Caco-2 (cell line): ENCODE measurements at regions not wholly inside any gene's neighbourhood (a gene's known extent, or its start where the extent isn't known, plus 50 kb on each side); places are given as distances from the start of the nearest gene placed in this dataset.

Experiments used
- BruUV-seq: library from RNA; stranded (reverse); fragments of 400-500 nt; replicated peaks from 2 replicates; lab custom pipeline; 2021; lab: Mats Ljungman, UMichigan
- CTCF ChIA-PET: fragments of 300-600 bp; sonication (Branson Sonifier 250); formaldehyde crosslinking; loops from one replicate; lab custom pipeline; 2022; ENCODE audit warnings: antibody characterized with exemption; lab: Charles Lee
- POLR2A ChIA-PET: fragments of 300-600 bp; sonication (Branson Sonifier 250); formaldehyde crosslinking; loops from one replicate; lab custom pipeline; 2022; ENCODE audit warnings: antibody characterized with exemption; lab: Charles Lee
- DNase-seq, 2 experiments: peaks; one replicate each; pipeline versions ENCODE4 v3.0.0 to v3.0.0-alpha.2; 2020 to 2022
- H3K27me3 ChIP-seq: replicated peaks from 2 replicates; pipeline ENCODE4 v1.6.0; 2011; ENCODE audit warnings: low read length; ENCODE audit not compliant: control insufficient read depth, insufficient read depth
- H3K36me3 ChIP-seq: 2 replicates; pipeline ENCODE4 v1.5.1; 2011; ENCODE audit warnings: low read length; ENCODE audit not compliant: control insufficient read depth, insufficient read depth
- H3K4me1 ChIP-seq: fragments of 250-450 bp; sonication (Bioruptor Pico); 2 replicates; pipeline ENCODE4 v1.5.1; 2020; ENCODE audit warnings: mild to moderate bottlenecking
- H3K4me3 ChIP-seq: 2 replicates; pipeline ENCODE4 v1.5.1; 2011; ENCODE audit warnings: low read depth, mild to moderate bottlenecking, control low read depth, low read length
- H3K9me3 ChIP-seq: fragments of 250-450 bp; sonication (Bioruptor Pico); 2 replicates; pipeline ENCODE4 v1.5.1; 2020; ENCODE audit warnings: mild to moderate bottlenecking, moderate library complexity
- H3K27ac Mint-ChIP-seq: one replicate; pipeline ENCODE4 v1.8.0; 2022; ENCODE audit warnings: mixed read lengths; ENCODE audit not compliant: unreplicated experiment
- H3K27me3 Mint-ChIP-seq: one replicate; pipeline ENCODE4 v1.8.0; 2022; ENCODE audit warnings: mixed read lengths; ENCODE audit not compliant: insufficient read depth, unreplicated experiment
- H3K36me3 Mint-ChIP-seq: one replicate; pipeline ENCODE4 v1.8.0; 2022; ENCODE audit warnings: mild to moderate bottlenecking, mixed read lengths; ENCODE audit not compliant: insufficient read depth, unreplicated experiment
- H3K4me1 Mint-ChIP-seq: one replicate; pipeline ENCODE4 v1.8.0; 2022; ENCODE audit warnings: low read depth, mixed read lengths; ENCODE audit not compliant: unreplicated experiment
- H3K4me3 Mint-ChIP-seq: one replicate; pipeline ENCODE4 v1.8.0; 2022; ENCODE audit warnings: mild to moderate bottlenecking, moderate library complexity, mixed read lengths; ENCODE audit not compliant: unreplicated experiment
- H3K9me3 Mint-ChIP-seq: one replicate; pipeline ENCODE4 v1.8.0; 2022; ENCODE audit warnings: mixed read lengths; ENCODE audit not compliant: unreplicated experiment
- intact Hi-C: fragments of 100-400 bp; cut with micrococcal nuclease; formaldehyde crosslinking; loops from one replicate; pipeline ENCODE4 v1.10.0; 2022; ENCODE audit not compliant: unreplicated experiment
- TF ChIP-seq, protein P1 (sequence below), 2 experiments: fragments of 200-600 bp in 1 of 2; IDR thresholded peaks; 1 replicate in 1 of 2; 2 replicates in 1 of 2; pipeline versions ENCODE4 v1.5.1 to v1.8.0; 2011 to 2022; ENCODE audit warnings: antibody characterized with exemption in 1 of 2, control low read depth in 1 of 2, inconsistent platforms in 1 of 2, low read depth in 1 of 2, low read length in 1 of 2, mild to moderate bottlenecking in 1 of 2, moderate library complexity in 1 of 2; ENCODE audit not compliant: insufficient read depth in 1 of 2, severe bottlenecking in 1 of 2, unreplicated experiment in 1 of 2

DNA sequence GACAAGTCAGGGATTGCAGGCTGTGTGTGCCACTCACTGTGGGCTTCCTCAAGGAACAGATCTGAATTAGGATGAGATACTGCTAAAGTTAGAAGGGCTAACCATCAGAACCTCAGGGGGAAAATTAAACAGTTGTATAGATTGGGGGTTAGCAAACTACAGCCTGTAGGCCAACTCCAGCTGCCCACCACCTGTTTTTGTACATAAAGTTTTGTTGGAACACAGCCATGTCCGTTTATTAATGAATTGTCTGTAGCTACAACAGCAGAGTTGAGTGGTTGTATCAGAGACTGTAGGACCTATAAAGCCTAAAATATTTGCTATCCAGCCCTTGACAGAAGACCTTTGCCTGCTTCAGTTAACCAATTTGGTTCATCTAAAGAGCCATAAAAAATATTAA is 127.2 kb upstream of the ECI2 start:
- CTCF ChIA-PET, result no interaction called here
- BruUV-seq, result no TSS peak
- no peaks in the 10 kb centered on the region for H3K9me3 ChIP-seq

DNA sequence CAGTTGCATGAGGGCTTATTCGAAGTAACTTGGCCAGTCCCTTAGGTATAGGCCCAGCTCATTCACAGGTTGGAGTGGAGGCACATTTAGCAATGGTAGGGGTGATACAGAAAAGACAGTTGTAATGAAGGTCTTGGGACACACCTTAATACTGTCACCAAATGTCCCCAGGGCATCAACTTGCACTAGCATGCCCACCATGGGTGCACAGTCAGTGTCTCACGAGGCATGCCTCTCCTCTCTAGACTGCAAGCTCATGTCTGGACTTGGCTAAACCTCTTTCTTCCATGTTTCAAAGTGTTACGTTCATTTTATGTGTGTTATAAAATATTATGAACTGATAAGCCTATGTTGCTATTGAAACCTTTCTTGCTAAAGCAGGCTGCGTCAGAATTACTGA is 124.0 kb upstream of the ECI2 start:
- CTCF ChIA-PET, result no interaction called here
- peaks cover 13% of the 10 kb centered on the region for H3K4me1 ChIP-seq
- no peak overlapping the region for H3K27ac Mint-ChIP-seq
- no peak overlapping the region for H3K4me3 ChIP-seq
- peaks cover 10% of the 10 kb centered on the region for H3K4me1 Mint-ChIP-seq
- BruUV-seq, result no TSS peak
- DNase-seq, result no peak
- TF ChIP-seq, protein P1, sequence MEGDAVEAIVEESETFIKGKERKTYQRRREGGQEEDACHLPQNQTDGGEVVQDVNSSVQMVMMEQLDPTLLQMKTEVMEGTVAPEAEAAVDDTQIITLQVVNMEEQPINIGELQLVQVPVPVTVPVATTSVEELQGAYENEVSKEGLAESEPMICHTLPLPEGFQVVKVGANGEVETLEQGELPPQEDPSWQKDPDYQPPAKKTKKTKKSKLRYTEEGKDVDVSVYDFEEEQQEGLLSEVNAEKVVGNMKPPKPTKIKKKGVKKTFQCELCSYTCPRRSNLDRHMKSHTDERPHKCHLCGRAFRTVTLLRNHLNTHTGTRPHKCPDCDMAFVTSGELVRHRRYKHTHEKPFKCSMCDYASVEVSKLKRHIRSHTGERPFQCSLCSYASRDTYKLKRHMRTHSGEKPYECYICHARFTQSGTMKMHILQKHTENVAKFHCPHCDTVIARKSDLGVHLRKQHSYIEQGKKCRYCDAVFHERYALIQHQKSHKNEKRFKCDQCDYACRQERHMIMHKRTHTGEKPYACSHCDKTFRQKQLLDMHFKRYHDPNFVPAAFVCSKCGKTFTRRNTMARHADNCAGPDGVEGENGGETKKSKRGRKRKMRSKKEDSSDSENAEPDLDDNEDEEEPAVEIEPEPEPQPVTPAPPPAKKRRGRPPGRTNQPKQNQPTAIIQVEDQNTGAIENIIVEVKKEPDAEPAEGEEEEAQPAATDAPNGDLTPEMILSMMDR (IDR thresholded peaks at IDR 0.05; ENCODE audit: insufficient read depth in 1 of 2, low read depth in 1 of 2, low read length in 1 of 2, severe bottlenecking in 1 of 2, unreplicated experiment in 1 of 2), result no peak
- POLR2A ChIA-PET, result no interaction called here
- intact Hi-C loops, result no loop called here
- no peaks in the 10 kb centered on the region for H3K9me3 ChIP-seq
- H3K27me3 Mint-ChIP-seq, result no peaks in the 10 kb centered on the region
- no peak overlapping the region for H3K4me3 Mint-ChIP-seq
- peaks cover 5% of the 10 kb centered on the region for H3K36me3 Mint-ChIP-seq
- no peaks in the 10 kb centered on the region for H3K36me3 ChIP-seq
- H3K27me3 ChIP-seq, result no peaks in the 10 kb centered on the region
- no peaks in the 10 kb centered on the region for H3K9me3 Mint-ChIP-seq

More for the DNA sequence above, 127.2 kb upstream of the ECI2 start:
- TF ChIP-seq, protein P1 (IDR thresholded peaks at IDR 0.05; ENCODE audit: insufficient read depth in 1 of 2, low read depth in 1 of 2, low read length in 1 of 2, severe bottlenecking in 1 of 2, unreplicated experiment in 1 of 2), result no peak
- intact Hi-C loops, result no loop called here
- Mint-ChIP-seq H3K9me3 (peaks cover 10% of the 10 kb centered on the region), H3K4me3 (no peak overlapping the region), H3K27me3 (peaks cover 16% of the 10 kb centered on the region), H3K4me1 (peaks cover 10% of the 10 kb centered on the region), H3K36me3 (peaks cover 5% of the 10 kb centered on the region), H3K27ac (no peak overlapping the region)
- Histone ChIP-seq H3K27me3 (no peaks in the 10 kb centered on the region), H3K4me3 (no peak overlapping the region), H3K36me3 (no peaks in the 10 kb centered on the region), H3K4me1 (peaks cover 13% of the 10 kb centered on the region)
- POLR2A ChIA-PET, result no interaction called here
- no peak for DNase-seq

DNA sequence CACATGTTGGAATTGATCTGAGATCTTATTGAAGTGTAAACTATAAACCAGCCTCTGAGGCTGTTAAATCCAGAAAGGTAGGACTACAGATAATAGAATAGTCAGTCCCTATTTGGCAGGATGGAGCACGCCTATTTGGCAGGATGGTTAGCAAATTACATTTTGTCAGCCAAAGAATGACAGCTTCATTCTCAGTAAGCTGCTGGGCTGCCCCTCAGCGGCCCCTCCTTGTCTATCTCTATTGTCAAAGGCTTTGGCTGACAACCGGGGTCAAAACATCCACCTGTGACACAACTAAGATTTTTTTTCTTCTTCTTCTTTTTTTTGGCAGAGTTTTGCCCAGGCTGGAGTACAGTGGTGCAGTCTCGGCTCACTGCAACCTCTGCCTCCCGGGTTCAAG is 123.4 kb upstream of the ECI2 start:
- peaks cover 10% of the 10 kb centered on the region for H3K4me1 Mint-ChIP-seq
- CTCF ChIA-PET, result no interaction called here
- no peaks in the 10 kb centered on the region for H3K36me3 ChIP-seq
- DNase-seq, result no peak
- H3K9me3 ChIP-seq, result no peaks in the 10 kb centered on the region
- H3K9me3 Mint-ChIP-seq, result no peaks in the 10 kb centered on the region
- no peaks in the 10 kb centered on the region for H3K27me3 Mint-ChIP-seq
- TF ChIP-seq, protein P1 (IDR thresholded peaks at IDR 0.05; ENCODE audit: insufficient read depth in 1 of 2, low read depth in 1 of 2, low read length in 1 of 2, severe bottlenecking in 1 of 2, unreplicated experiment in 1 of 2), result no peak
- intact Hi-C loops, result no loop called here
- peaks cover 13% of the 10 kb centered on the region for H3K4me1 ChIP-seq
- no peaks in the 10 kb centered on the region for H3K27me3 ChIP-seq
- POLR2A ChIA-PET, result no interaction called here
- no peak overlapping the region for H3K4me3 Mint-ChIP-seq
- H3K36me3 Mint-ChIP-seq, result peaks cover 5% of the 10 kb centered on the region
- BruUV-seq, result no TSS peak
- no peak overlapping the region for H3K4me3 ChIP-seq
- H3K27ac Mint-ChIP-seq, result no peak overlapping the region
